Stomach (tissue), 4 donors: ENCODE measurements at regions not wholly inside any gene's neighbourhood (a gene's known extent, or its start where the extent isn't known, plus 50 kb on each side); places are given as distances from the start of the nearest gene placed in this dataset.

Source experiments
- CTCF ChIP-seq, 7 experiments: fragments of 450-650 bp in 4 of 7; fragments of 200-600 bp in 3 of 7; sonication (generic) in 3 of 7; IDR thresholded peaks; one replicate each; pipeline ENCODE4 v1.5.1; 2016 to 2019; ENCODE audit warnings: antibody characterized with exemption in 7 of 7, control low read depth in 2 of 7, mild to moderate bottlenecking in 1 of 7
- EP300 ChIP-seq: sonication (generic); formaldehyde crosslinking; IDR thresholded peaks from one replicate; pipeline ENCODE4 v1.6.1; 2017; ENCODE audit warnings: antibody characterized with exemption
- POLR2A ChIP-seq, 4 donors: fragments of 450-650 bp; IDR thresholded peaks; one replicate each; pipeline ENCODE4 v1.6.1; 2016; ENCODE audit warnings: antibody characterized with exemption in 4 of 4, control low read depth in 2 of 4, mild to moderate bottlenecking in 1 of 4, moderate library complexity in 1 of 4
- POLR2AphosphoS5 ChIP-seq, 3 donors: sonication (generic); formaldehyde crosslinking; IDR thresholded peaks; one replicate each; pipeline ENCODE4 v1.6.1; 2016; ENCODE audit warnings: antibody characterized with exemption in 3 of 3

DNA sequence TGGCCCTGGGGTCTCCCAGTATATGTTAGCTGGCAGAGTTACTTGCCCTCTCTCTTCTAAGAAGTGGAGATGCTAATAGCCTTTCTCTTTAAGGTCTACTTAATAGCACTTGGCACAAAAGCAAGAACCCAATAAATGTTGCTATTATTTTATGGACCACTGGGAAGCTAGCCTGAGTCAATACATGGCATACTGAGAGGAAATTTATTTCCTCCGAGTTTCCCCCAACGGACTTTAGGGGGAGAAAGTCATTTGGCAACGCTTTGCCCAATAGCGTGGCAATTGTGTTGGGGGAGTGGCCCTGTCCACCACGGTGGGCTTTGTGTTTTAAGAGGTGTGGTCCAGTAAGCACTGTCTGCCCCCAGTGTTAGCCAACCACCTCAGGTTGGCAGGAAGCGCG lies 87.4 kb upstream of the SMNDC1 start:
- TF ChIP-seq CTCF (IDR thresholded peaks at IDR 0.05): no peak
- TF ChIP-seq POLR2A (IDR thresholded peaks at IDR 0.05): no peak
- no peak for TF ChIP-seq EP300
- no peak for TF ChIP-seq POLR2AphosphoS5 (IDR thresholded peaks at IDR 0.05)
